BJ (cell line): ENCODE measurements at regions not wholly inside any gene's neighbourhood (a gene's known extent, or its start where the extent isn't known, plus 50 kb on each side); places are given as distances from the start of the nearest gene placed in this dataset.

Source experiments
- CTCF ChIA-PET: fragments of 350-600 bp; formaldehyde crosslinking; extraction: SDS; loops from one replicate; lab custom pipeline; 2021; ENCODE audit warnings: antibody characterized with exemption, inconsistent platforms; lab: Yijun Ruan, JAX
- POLR2A ChIA-PET: fragments of 300-600 bp; sonication (Branson Sonifier 250); formaldehyde crosslinking; extraction: SDS; loops from one replicate; lab custom pipeline; 2021; ENCODE audit warnings: antibody characterized with exemption; lab: Charles Lee
- DNase-seq: peaks from one replicate; pipeline ENCODE4 v3.0.0-alpha.2; 2011; ENCODE audit warnings: low read depth
- H3K27me3 ChIP-seq: 2 replicates; pipeline ENCODE4 v1.6.0; 2011; ENCODE audit warnings: low read length; ENCODE audit not compliant: control insufficient read depth, insufficient read depth
- H3K36me3 ChIP-seq: 2 replicates; pipeline ENCODE4 v1.5.1; 2011; ENCODE audit warnings: low read length; ENCODE audit not compliant: control insufficient read depth, insufficient read depth
- H3K4me3 ChIP-seq: 2 replicates; pipeline ENCODE4 v1.5.1; 2011; ENCODE audit warnings: low read depth, mild to moderate bottlenecking, control low read depth, low read length
- TF ChIP-seq, protein P1 (sequence below): IDR thresholded peaks from 2 replicates; pipeline ENCODE4 v1.5.1; 2011; ENCODE audit warnings: low read depth, mild to moderate bottlenecking, control low read depth, inconsistent platforms, low read length, moderate library complexity; ENCODE audit not compliant: insufficient read depth

DNA sequence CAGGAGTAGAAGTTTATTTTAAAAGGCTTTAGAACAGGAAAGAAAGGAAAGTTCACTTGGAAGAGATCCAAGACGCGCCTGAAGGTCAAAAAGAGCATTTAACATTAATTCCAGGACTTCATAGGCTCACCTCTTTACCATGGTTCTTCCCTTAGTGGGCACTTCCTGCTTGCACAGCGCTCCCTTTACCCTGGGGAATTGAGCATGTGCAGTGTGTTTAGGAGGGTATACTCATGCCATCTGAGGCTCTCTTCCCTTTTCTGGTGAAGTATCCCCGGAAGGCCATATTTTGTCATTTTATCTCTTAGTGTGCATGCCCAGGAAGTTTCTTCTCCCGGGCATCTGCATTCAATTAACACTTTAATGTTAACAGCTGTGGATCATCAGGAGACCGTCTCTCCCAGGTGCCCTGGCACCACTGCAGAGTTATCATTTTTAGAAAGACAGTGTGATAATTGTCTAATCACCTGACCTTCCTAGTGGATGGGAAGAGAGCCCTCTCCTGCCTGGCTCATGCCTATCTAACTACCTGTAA lies 66.1 kb upstream of the ABCC4 start:
- Histone ChIP-seq H3K27me3 (no peaks in the 10 kb centered on the region), H3K36me3 (no peaks in the 10 kb centered on the region), H3K4me3 (no peak overlapping the region)
- no peak for DNase-seq
- TF ChIP-seq, protein P1, sequence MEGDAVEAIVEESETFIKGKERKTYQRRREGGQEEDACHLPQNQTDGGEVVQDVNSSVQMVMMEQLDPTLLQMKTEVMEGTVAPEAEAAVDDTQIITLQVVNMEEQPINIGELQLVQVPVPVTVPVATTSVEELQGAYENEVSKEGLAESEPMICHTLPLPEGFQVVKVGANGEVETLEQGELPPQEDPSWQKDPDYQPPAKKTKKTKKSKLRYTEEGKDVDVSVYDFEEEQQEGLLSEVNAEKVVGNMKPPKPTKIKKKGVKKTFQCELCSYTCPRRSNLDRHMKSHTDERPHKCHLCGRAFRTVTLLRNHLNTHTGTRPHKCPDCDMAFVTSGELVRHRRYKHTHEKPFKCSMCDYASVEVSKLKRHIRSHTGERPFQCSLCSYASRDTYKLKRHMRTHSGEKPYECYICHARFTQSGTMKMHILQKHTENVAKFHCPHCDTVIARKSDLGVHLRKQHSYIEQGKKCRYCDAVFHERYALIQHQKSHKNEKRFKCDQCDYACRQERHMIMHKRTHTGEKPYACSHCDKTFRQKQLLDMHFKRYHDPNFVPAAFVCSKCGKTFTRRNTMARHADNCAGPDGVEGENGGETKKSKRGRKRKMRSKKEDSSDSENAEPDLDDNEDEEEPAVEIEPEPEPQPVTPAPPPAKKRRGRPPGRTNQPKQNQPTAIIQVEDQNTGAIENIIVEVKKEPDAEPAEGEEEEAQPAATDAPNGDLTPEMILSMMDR = no peak
- ChIA-PET CTCF (interaction anchor here (0.6 to 2.1 kb wide), 4 partner anchors 13 to 178 kb away, joined by 3 to 4 read pairs (median 4); no protein-coding TSS in a partner anchor), POLR2A (no interaction called here)

DNA sequence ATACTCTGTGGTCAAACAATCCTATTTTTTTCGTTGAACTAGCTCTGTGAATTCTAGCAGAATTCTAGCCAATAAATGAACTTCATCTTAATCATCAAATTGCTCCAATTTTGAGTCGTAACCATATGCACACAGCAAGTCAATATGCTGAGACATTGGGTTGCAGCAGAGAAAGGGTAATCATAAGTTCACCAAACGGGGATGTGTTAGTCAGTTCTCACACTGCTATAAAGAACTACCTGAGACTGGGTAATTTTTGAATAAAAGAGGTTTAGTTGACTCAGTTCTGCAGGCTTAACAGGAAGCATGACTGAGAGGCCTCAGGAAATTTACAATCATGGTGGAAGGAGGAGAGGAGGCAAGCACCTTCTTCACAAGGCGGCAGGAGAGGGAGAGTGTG lies 67.7 kb upstream of the ABCC4 start:
- ChIA-PET CTCF (interaction anchor here (2.1 kb wide), 1 partner anchor 177 kb away, joined by 4 read pairs; no protein-coding TSS in a partner anchor), POLR2A (no interaction called here)

DNA sequence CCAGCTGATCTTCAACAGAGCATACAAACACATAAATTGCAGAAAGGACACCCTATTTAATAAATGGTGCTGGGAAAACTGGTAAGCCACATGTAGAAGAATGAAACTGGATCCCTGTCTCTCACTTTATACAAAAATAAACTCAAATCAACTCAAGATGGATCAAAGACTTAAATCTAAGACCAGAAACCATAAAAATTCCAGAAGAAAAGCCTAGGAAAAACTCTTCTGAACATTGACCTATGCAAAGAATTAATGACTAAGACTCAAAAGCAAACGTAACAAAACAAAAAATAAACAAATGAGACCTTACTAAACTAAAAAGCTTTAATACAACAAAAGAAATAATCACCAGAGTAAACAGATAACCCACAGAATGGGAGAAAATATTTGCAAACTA lies 74.5 kb upstream of the ABCC4 start:
- ChIA-PET CTCF (interaction anchor here (13.0 kb wide), 1 partner anchor 183 kb away, joined by 325 read pairs; no protein-coding TSS in a partner anchor), POLR2A (no interaction called here)
- no peak for DNase-seq
- Histone ChIP-seq H3K27me3 (no peaks in the 10 kb centered on the region; the same call in 1 of the 2 replicates), H3K4me3 (no peak overlapping the region), H3K36me3 (no peaks in the 10 kb centered on the region)
- TF ChIP-seq, protein P1 = no peak

More for the DNA sequence above, 67.7 kb upstream of the ABCC4 start:
- DNase-seq = no peak
- H3K36me3 ChIP-seq = no peaks in the 10 kb centered on the region
- H3K27me3 ChIP-seq = no peaks in the 10 kb centered on the region
- no peak overlapping the region for H3K4me3 ChIP-seq
- TF ChIP-seq, protein P1 = no peak

GRCh38 chr13:95378603-95379002 lies 77.4 kb upstream of the ABCC4 start:
- H3K27me3 ChIP-seq = no peaks in the 10 kb centered on the region; the same call in 1 of the 2 replicates
- TF ChIP-seq, protein P1 = no peak
- no peak for DNase-seq
- ChIA-PET CTCF (interaction anchor here (0.5 to 13.0 kb wide), 4 partner anchors 25 to 351 kb away, joined by 3 to 325 read pairs (median 28); no protein-coding TSS in a partner anchor), POLR2A (no interaction called here)
- H3K36me3 ChIP-seq = no peaks in the 10 kb centered on the region
- H3K4me3 ChIP-seq = no peak overlapping the region

DNA sequence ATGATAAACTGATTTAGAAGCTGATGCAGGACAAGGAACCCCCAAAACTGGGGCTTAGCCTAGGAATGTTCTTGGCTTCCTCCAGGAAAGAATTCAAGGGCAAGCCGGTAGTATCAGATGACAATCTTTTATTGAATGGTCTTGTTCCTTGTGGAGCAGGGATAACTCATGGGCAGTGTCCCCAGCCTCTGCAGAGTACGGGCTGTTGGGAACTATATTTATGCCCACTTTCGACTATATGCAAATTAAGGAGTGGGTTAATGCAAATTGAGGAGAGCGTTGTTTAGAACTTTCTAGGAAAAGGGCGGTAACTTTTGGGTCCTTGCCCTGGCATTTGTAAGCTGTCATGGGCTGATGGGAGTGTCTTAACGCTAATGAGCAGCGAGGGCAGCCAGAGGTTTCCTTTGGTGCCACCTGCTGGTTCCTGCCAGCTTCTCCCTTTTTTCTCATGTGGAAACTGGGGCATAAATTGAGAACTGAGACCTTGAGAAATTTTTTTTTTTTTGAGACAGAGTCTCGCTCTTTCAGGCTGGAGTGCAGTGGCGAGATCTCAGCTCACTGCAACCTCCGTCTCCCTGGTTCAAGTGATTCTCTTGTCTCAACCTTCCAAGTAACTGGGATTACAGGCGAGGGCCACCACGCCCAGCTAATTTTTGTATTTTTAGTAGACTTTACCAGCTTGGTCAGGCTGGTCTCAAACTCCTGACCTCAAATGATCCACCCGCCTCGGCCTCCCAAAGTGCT lies 79.4 kb upstream of the ABCC4 start:
- TF ChIP-seq, protein P1 = peak; percentile 84
- peak; percentile 41 for DNase-seq
- Histone ChIP-seq H3K36me3 (no peaks in the 10 kb centered on the region), H3K4me3 (no peak overlapping the region), H3K27me3 (no peaks in the 10 kb centered on the region; the same call in 1 of the 2 replicates)
- ChIA-PET POLR2A (interaction anchor here (0.6 to 0.7 kb wide), 2 partner anchors 189 to 191 kb away, joined by 3 to 4 read pairs; no protein-coding TSS in a partner anchor), CTCF (interaction anchor here (0.6 to 13.0 kb wide), 40 partner anchors 9 to 736 kb away, joined by 3 to 325 read pairs (median 4); no protein-coding TSS in a partner anchor)
